ENCODE measurements at regions not wholly inside any gene's neighbourhood (a gene's known extent, or its start where the extent isn't known, plus 50 kb on each side); places are given as distances from the start of the nearest gene placed in this dataset.

DNA sequence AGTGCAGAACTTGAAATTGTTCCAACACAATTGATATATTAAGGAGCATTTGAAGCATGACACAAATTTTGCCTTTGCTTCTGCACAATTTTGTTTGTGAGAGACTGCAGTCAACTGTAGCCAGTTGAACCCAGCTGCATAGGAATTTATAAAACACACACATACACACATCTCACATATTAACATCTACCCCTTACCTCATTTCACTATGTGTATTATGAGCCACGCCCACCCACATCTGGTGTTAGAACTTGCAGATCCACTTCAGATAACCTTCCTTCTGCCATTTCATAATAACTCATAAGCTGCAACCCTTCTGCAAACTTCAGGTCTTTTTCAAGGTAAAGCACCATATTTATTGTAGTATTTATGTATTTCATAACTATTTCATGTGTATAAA, 188.1 kb upstream of the WDFY3 start:
- intact Hi-C loops (cut with DNase I; ENCODE audit: low total_unique reads): loop anchor here (10.0 kb wide), 1 partner anchor 590 kb away; no protein-coding TSS in a partner anchor
- Histone ChIP-seq H3K27me3 (no peaks in the 10 kb centered on the region), H3K9me3 (no peaks in the 10 kb centered on the region), H3K4me3 (no peak overlapping the region), H3K36me3 (no peaks in the 10 kb centered on the region), H3K27ac (no peak overlapping the region), H3K4me1 (no peaks in the 10 kb centered on the region)
- DNase-seq: no peak
- 50 to 74% (median 68%) methylated on average over 1 of the region's 1 CpG for WGBS, 5 donors
- TF ChIP-seq POLR2AphosphoS5 (IDR thresholded peaks at IDR 0.05) (no peak), EP300 (IDR thresholded peaks at IDR 0.05) (no peak), POLR2A (IDR thresholded peaks at IDR 0.05) (no peak), CTCF (IDR thresholded peaks at IDR 0.05) (no peak)

- intact Hi-C loops (cut with DNase I; ENCODE audit: low total_unique reads): no loop called here
- no peak for DNase-seq
- Histone ChIP-seq H3K27me3 (no peaks in the 10 kb centered on the region), H3K36me3 (no peaks in the 10 kb centered on the region), H3K4me3 (no peak overlapping the region), H3K9me3 (peaks cover 0 to 9% (median 1%) of the 10 kb centered on the region in 4 donors), H3K27ac (no peak overlapping the region), H3K4me1 (no peaks in the 10 kb centered on the region)
- TF ChIP-seq CTCF (IDR thresholded peaks at IDR 0.05): no peak
- no peak for TF ChIP-seq EP300 (IDR thresholded peaks at IDR 0.05)
- TF ChIP-seq POLR2AphosphoS5 (IDR thresholded peaks at IDR 0.05): no peak
- no peak for TF ChIP-seq POLR2A (IDR thresholded peaks at IDR 0.05)
- WGBS, 5 donors: 64 to 92% (median 84%) methylated on average over 2 of the region's 2 CpGs
Observed at GRCh38 chr4:85165808-85166207, 199.3 kb upstream of the WDFY3 start.

GRCh38 chr4:85166318-85166717, 199.8 kb upstream of the WDFY3 start:
- no peaks in the 10 kb centered on the region for H3K36me3 ChIP-seq
- peak in 1 of 2 donors; percentile 12 for DNase-seq
- H3K4me1 ChIP-seq: no peaks in the 10 kb centered on the region
- 54 to 94% (median 62%) methylated on average over 3 of the region's 3 CpGs for WGBS, 5 donors
- no peak for TF ChIP-seq POLR2A (IDR thresholded peaks at IDR 0.05)
- no peak for TF ChIP-seq POLR2AphosphoS5 (IDR thresholded peaks at IDR 0.05)
- TF ChIP-seq EP300 (IDR thresholded peaks at IDR 0.05): no peak
- TF ChIP-seq CTCF (IDR thresholded peaks at IDR 0.05): no peak
- H3K4me3 ChIP-seq: no peak overlapping the region
- intact Hi-C loops (cut with DNase I; ENCODE audit: low total_unique reads): no loop called here
- peaks cover 0 to 9% (median 1%) of the 10 kb centered on the region in 4 donors for H3K9me3 ChIP-seq
- H3K27ac ChIP-seq: no peak overlapping the region
- H3K27me3 ChIP-seq: no peaks in the 10 kb centered on the region

DNA sequence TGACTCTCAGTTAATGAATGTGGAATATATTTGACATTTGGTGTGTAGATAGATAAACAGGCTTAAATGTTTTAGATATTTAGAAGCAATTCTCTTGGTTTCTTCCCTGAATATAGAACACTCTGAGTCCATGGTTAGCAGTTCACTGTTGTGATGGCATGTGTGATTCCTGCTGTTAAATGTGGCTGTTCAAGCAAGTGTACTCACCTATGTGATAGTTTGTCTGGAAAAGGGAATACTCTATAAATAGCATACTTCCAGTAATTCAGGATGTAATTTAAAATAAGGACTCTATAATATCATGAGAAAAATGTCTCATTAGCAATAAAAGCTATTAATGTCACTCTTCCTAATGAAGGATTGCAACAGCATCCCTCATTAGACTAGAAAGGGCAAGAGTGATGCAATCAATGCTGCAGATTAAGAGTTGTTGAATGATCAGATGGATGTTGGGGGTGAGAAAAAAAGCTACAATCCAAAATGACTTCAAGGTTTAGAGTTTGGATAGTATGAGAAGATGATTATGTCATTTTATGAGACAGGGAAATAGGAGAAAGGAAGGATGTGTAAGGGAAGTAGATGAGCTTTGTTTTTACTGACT, 201.8 kb upstream of the WDFY3 start:
- Histone ChIP-seq H3K4me1 (no peaks in the 10 kb centered on the region), H3K36me3 (no peaks in the 10 kb centered on the region), H3K27me3 (no peaks in the 10 kb centered on the region), H3K9me3 (peaks cover 0 to 9% (median 1%) of the 10 kb centered on the region in 4 donors), H3K4me3 (no peak overlapping the region), H3K27ac (no peak overlapping the region)
- no peak for DNase-seq
- TF ChIP-seq POLR2A (IDR thresholded peaks at IDR 0.05) (no peak), POLR2AphosphoS5 (IDR thresholded peaks at IDR 0.05) (no peak), EP300 (IDR thresholded peaks at IDR 0.05) (no peak), CTCF (IDR thresholded peaks at IDR 0.05) (no peak)
- intact Hi-C loops (cut with DNase I; ENCODE audit: low total_unique reads): no loop called here

Measured in stomach (tissue), 8 donors.